ENCODE measurements at regions not wholly inside any gene's neighbourhood (a gene's known extent, or its start where the extent isn't known, plus 50 kb on each side); places are given as distances from the start of the nearest gene placed in this dataset.

DNA sequence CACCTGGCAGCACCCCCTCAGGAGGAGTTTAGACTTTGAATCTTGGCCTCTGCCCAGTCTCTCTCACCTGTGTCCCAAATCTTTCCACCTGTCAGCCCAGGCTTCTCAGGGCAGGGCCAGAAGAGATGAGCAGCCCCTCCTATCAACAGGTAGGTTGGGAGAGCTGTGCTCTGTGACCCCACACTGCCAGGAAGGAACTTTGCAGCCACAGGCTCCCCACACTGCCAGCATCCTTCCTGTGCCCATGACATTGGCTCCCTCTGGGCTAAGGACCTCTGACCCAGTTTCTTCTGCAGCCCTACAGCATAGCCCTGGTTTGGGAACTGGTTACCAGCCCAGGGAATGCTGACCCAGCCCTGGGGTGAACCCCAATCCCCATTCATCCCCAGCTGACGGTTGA lies 115.7 kb upstream of the IQSEC1 start:
- no peaks in the 10 kb centered on the region for H4K20me1 ChIP-seq (replicated peaks; ENCODE audit: insufficient read depth)
- H3K9me2 ChIP-seq (ENCODE audit: insufficient read depth): no peaks in the 10 kb centered on the region
- H3K4me2 ChIP-seq: no peak overlapping the region
- no peaks in the 10 kb centered on the region for H3K36me3 ChIP-seq (ENCODE audit: insufficient read depth)
- no peaks in the 10 kb centered on the region for H3K79me2 ChIP-seq (replicated peaks; ENCODE audit: insufficient read depth)
- no peak overlapping the region for H3K4me3 ChIP-seq
- H3K4me3 Mint-ChIP-seq: no peak overlapping the region
- DNase-seq (ENCODE audit: low spot score) (no peak), ATAC-seq (no peak)
- peaks cover 16% of the 10 kb centered on the region for H3K4me1 Mint-ChIP-seq
- H3K36me3 Mint-ChIP-seq (ENCODE audit: low read depth): no peaks in the 10 kb centered on the region
- peaks cover 8% of the 10 kb centered on the region for H3K27me3 Mint-ChIP-seq (ENCODE audit: insufficient read depth, low read depth, poor library complexity)
- no peak overlapping the region for H3K27ac Mint-ChIP-seq
- no peaks in the 10 kb centered on the region for H3F3A ChIP-seq (replicated peaks; ENCODE audit: low read depth)
- no peaks in the 10 kb centered on the region for H3K27me3 ChIP-seq (ENCODE audit: insufficient read depth)
- no peaks in the 10 kb centered on the region for H3K4me1 ChIP-seq (ENCODE audit: insufficient read depth)
- no peaks in the 10 kb centered on the region for H3K9me3 Mint-ChIP-seq
- H2AFZ ChIP-seq: no peak overlapping the region
- no peak overlapping the region for H3K27ac ChIP-seq (ENCODE audit: low read depth)
- TF ChIP-seq POLR2AphosphoS5 (IDR thresholded peaks at IDR 0.05; ENCODE audit: low read depth) (no peak), STAT1 (IDR thresholded peaks at IDR 0.05; ENCODE audit: unreplicated experiment) (no peak)

GRCh38 chr3:13188181-13188779 lies 115.1 kb upstream of the IQSEC1 start:
- peaks cover 4% of the 10 kb centered on the region for H3K27me3 Mint-ChIP-seq (ENCODE audit: insufficient read depth, low read depth, poor library complexity)
- TF ChIP-seq CTCF (conservative IDR thresholded peaks at IDR 0.05; ENCODE audit: low read depth in 2 of 2): no peak
- TF ChIP-seq ZNF462 (CRISPR knock-in tag; IDR thresholded peaks at IDR 0.05): no peak
- TF ChIP-seq ETS1 (IDR thresholded peaks at IDR 0.05): no peak
- TF ChIP-seq STAT1 (IDR thresholded peaks at IDR 0.05; ENCODE audit: unreplicated experiment): no peak
- no peak for TF ChIP-seq EZH2 (IDR thresholded peaks at IDR 0.05; ENCODE audit: low read depth, unreplicated experiment)
- no peak for TF ChIP-seq EZH2phosphoT487 (IDR thresholded peaks at IDR 0.05; ENCODE audit: unreplicated experiment)
- no peak for TF ChIP-seq NANOG (IDR thresholded peaks at IDR 0.05; ENCODE audit: borderline replicate concordance)
- TF ChIP-seq JUNB (IDR thresholded peaks at IDR 0.05; ENCODE audit: unreplicated experiment): no peak
- no peak for TF ChIP-seq ZNF114 (CRISPR knock-in tag; IDR thresholded peaks at IDR 0.05)
- TF ChIP-seq ZNF331 (CRISPR knock-in tag; IDR thresholded peaks at IDR 0.05; ENCODE audit: low read depth): no peak
- TF ChIP-seq CREB1 (CRISPR knock-in tag; IDR thresholded peaks at IDR 0.05; ENCODE audit: low read depth): no peak
- no peak for TF ChIP-seq POLR2AphosphoS5 (IDR thresholded peaks at IDR 0.05; ENCODE audit: low read depth)

More at GRCh38 chr3:13188181-13188779, 115.1 kb upstream of the IQSEC1 start:
- Mint-ChIP-seq H3K27ac (no peak overlapping the region), H3K4me3 (no peak overlapping the region), H3K4me1 (peaks cover 9% of the 10 kb centered on the region), H3K9me3 (no peaks in the 10 kb centered on the region), H3K36me3 (ENCODE audit: low read depth) (no peaks in the 10 kb centered on the region)
- no peaks in the 10 kb centered on the region for H3F3A ChIP-seq (replicated peaks; ENCODE audit: low read depth)
- ATAC-seq: no peak
- no peaks in the 10 kb centered on the region for H3K9me2 ChIP-seq (ENCODE audit: insufficient read depth)
- H3K4me2 ChIP-seq: no peak overlapping the region
- no peaks in the 10 kb centered on the region for H3K79me2 ChIP-seq (replicated peaks; ENCODE audit: insufficient read depth)
- H4K20me1 ChIP-seq (replicated peaks; ENCODE audit: insufficient read depth): no peaks in the 10 kb centered on the region
- no peak overlapping the region for H3K4me3 ChIP-seq
- no peaks in the 10 kb centered on the region for H3K36me3 ChIP-seq (ENCODE audit: insufficient read depth)
- H2AFZ ChIP-seq: no peak overlapping the region
- DNase-seq (ENCODE audit: low spot score): no peak
- no peaks in the 10 kb centered on the region for H3K27me3 ChIP-seq (ENCODE audit: insufficient read depth)
- no peak overlapping the region for H3K27ac ChIP-seq (ENCODE audit: low read depth)
- H3K4me1 ChIP-seq (ENCODE audit: insufficient read depth): no peaks in the 10 kb centered on the region
